Activated naive CD4-positive, alpha-beta T cell treated with anti-CD3 and anti-CD28 coated beads, Interleukin-2, amount 50 U/mL, for 24 hours (primary cell): ENCODE measurements at regions not wholly inside any gene's neighbourhood (a gene's known extent, or its start where the extent isn't known, plus 50 kb on each side); places are given as distances from the start of the nearest gene placed in this dataset.

Source experiments
- H3K27ac Mint-ChIP-seq: one replicate; pipeline ENCODE4 v1.8.0; 2021; ENCODE audit warnings: mild to moderate bottlenecking, mixed read lengths
- H3K27me3 Mint-ChIP-seq: one replicate; pipeline ENCODE4 v1.8.0; 2021; ENCODE audit warnings: mixed read lengths
- H3K36me3 Mint-ChIP-seq: one replicate; pipeline ENCODE4 v1.8.0; 2021; ENCODE audit warnings: mixed read lengths
- H3K4me1 Mint-ChIP-seq: one replicate; pipeline ENCODE4 v1.8.0; 2021; ENCODE audit warnings: mixed read lengths
- H3K4me3 Mint-ChIP-seq: one replicate; pipeline ENCODE4 v1.8.0; 2021; ENCODE audit warnings: mild to moderate bottlenecking, mixed read lengths
- H3K9me3 Mint-ChIP-seq: one replicate; pipeline ENCODE4 v1.8.0; 2021; ENCODE audit warnings: mixed read lengths

DNA sequence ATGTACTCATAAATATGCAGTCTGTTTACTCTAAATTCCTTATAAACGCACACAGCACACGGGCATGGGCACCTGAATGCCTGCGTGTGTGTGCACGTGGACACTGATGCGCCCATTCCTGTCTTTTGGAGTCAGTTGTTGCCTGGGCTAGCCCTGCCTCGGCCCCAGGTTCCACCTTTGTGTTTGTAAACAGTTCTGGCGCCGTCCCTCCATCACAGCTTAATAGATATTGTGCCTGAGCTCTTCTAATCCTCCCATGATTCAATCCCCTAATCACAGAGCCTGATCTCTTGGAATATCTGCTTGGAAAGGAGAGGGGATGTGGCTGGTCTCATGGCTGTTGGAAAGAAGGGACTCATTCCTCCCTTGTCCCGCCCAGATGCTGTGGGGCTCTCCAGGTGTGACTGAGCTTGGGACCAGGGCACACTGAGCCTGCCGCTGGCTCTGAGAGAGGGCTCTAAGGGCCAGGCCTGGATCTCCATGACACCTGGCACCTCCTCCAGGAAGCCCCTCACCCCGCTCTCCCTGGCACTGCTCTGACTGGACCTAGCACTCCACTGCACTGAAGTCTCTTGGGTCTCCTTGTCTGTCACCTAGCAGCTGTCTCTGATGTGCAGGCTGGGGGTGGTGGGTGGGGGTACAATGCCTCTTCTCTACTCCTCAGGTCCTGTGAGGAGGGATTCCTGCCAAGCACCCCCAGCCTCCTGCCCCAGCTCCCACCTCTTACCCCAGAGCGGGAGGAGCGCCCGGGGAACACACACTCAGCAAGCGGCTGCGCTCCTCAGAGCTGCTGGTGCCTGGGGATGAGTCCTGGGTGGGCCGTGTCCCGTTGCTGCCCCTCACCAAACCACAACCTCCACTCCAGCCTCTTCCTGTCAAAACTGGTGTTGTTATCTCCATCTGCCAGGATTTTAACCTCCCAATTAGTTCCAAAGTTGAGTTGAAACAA lies 181.3 kb downstream of the INHBB start:
- H3K36me3 Mint-ChIP-seq: no peaks in the 10 kb centered on the region
- H3K4me3 Mint-ChIP-seq: no peak overlapping the region
- H3K4me1 Mint-ChIP-seq: no peaks in the 10 kb centered on the region
- no peak overlapping the region for H3K27ac Mint-ChIP-seq
- H3K9me3 Mint-ChIP-seq: no peaks in the 10 kb centered on the region
- H3K27me3 Mint-ChIP-seq: peaks cover 1% of the 10 kb centered on the region

DNA sequence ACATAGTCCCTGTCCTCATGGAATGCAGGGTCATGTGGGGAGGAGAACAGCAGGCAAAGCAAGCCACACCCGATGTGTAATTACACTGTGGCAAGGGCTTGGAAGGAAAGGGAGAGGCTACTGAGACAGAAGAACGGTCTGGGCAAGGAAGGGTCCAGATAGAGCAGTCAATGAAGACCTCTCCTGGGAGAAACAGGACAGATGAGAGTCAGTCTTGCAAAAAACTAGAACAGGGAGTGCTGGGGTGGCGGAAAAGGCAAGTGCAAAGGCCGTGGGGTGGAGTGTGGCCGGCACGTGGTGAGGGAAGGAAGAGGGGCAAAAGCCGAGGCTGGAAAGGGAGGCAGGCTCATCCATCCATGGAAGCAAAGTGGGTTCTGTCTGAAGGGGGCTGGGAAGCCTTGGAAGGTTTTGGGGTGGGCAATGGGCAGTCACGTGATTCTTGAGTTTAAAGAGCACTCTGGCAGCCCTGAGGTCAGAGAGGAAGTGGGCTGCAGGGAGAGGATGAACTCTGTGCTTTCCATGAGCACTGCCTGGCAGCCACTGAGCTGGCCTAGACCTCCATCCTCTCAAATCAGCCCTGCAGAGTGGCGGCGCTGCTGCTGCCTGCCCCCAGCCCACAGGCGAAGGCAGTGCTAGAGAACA lies 182.2 kb downstream of the INHBB start:
- H3K27me3 Mint-ChIP-seq: peaks cover 1% of the 10 kb centered on the region
- no peaks in the 10 kb centered on the region for H3K4me1 Mint-ChIP-seq
- H3K36me3 Mint-ChIP-seq: no peaks in the 10 kb centered on the region
- no peak overlapping the region for H3K4me3 Mint-ChIP-seq
- no peaks in the 10 kb centered on the region for H3K9me3 Mint-ChIP-seq
- no peak overlapping the region for H3K27ac Mint-ChIP-seq

DNA sequence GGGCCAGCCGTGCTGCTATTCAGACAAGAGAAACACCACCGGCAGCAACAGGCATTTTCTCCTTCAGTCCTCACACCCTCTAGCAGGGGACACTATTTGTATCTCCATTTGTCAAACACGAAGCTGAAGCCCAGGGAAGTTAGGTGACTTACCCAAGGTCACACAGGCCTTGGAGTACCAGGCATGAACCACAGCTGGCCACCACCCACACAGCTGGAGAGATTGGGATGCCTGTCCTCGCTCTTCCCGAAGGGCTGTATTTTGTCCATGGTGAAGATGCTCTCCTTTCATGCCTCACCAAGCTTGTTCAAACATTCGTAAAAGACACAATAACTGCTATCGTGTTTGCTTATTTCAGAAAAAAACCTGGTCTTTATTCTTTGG lies 182.7 kb downstream of the INHBB start:
- no peak overlapping the region for H3K27ac Mint-ChIP-seq
- H3K27me3 Mint-ChIP-seq: peaks cover 1% of the 10 kb centered on the region

DNA sequence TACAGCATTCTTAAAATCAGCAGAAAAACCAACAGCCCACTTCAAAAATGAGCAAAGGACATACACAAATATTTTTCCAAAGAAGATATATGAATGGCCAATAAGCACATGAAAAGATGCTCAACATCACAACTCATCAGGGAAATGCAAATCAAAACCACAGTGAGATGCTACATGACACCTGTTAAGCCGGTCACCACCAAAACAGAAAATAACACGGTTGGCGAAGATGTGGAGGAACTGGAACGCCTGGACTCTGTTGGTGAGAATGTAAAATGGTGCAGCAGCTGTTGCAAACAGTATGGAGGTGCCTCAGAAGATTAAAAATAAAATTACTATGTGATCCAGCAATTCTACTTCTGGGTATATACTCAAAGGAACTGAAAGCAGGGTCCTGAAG lies 184.8 kb downstream of the INHBB start:
- Mint-ChIP-seq H3K4me3 (no peak overlapping the region), H3K27ac (no peak overlapping the region), H3K4me1 (no peaks in the 10 kb centered on the region), H3K36me3 (no peaks in the 10 kb centered on the region), H3K27me3 (peaks cover 1% of the 10 kb centered on the region), H3K9me3 (no peaks in the 10 kb centered on the region)

More for the DNA sequence above, 182.7 kb downstream of the INHBB start:
- Mint-ChIP-seq H3K4me1 (no peaks in the 10 kb centered on the region), H3K4me3 (no peak overlapping the region), H3K9me3 (no peaks in the 10 kb centered on the region), H3K36me3 (no peaks in the 10 kb centered on the region)

DNA sequence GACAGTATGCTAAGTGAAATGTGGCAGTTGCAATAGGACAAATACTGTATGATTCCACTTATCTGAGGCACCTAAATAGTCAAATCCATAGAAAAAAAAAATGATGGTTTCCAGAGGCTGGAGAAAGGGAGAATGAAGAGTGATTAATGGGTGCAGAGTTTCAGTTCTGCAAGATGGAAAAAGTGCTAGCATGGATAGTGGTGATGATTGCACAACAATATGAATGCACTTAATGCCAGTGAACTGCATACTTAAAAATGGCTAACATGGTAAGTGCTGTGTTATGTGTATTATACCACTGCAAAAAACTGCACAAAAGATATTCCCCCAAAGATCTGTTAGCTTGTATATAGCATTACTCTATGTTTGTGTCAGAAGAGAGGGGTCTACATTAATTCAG lies 185.4 kb downstream of the INHBB start:
- Mint-ChIP-seq H3K4me1 (no peaks in the 10 kb centered on the region), H3K27me3 (peaks cover 1% of the 10 kb centered on the region), H3K9me3 (no peaks in the 10 kb centered on the region), H3K36me3 (no peaks in the 10 kb centered on the region), H3K27ac (no peak overlapping the region), H3K4me3 (no peak overlapping the region)

DNA sequence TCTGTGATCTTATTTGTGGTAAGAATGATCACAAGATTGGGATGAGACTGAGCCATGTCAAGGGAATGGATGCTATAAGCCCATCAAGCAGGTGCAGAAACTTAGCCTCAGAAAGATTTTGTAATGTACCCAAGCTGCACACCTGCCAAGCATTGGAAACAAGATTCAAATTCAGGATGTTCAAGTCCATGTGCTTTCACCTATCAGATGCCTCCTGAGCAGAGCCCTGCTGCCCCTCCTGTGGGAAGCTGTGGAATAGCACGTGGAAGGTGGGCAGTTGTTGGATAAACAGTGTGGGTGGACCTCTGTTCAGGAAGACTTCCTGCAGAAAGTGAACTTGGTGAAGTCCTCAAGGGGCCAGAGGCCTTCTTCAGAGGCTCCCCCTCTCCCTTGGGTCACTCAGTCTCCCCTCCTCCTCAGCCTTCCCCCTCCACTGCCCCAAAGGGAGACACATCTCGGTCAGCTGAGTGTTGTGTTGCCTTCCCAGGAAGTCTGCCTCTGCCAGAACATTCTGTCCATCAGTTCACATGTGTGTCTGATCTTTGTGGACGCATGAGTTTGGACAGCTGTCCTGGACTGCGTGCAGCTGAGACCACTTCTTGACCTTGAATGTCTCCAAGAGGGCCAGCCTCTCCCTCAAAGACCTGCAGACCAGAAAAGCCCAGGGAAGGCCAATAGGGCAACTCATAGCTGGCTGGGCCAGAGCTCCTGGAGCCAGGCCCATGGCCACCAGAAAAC lies 186.1 kb downstream of the INHBB start:
- Mint-ChIP-seq H3K4me3 (no peak overlapping the region), H3K27ac (no peak overlapping the region)

DNA sequence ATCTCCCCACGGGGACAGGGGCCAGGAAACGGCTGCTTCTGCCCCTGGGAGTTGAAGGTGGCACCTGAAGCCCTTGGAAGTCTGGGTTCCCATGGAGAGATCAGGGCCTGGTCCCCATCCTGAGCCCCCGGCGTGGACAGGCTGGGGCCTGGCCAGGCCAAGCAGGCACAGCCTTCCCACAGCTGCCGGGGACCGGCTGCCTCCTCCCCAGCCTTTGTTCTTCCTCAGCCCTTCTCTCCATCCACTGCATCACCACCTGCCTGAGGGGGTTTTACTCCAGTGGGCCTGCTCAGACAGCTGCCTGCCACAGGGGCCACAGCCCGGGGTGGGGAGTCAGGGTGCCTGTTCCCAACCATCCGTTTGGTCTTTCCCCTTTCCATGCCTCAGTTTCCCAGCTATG lies 187.7 kb downstream of the INHBB start:
- no peaks in the 10 kb centered on the region for H3K36me3 Mint-ChIP-seq
- no peaks in the 10 kb centered on the region for H3K9me3 Mint-ChIP-seq
- no peak overlapping the region for H3K27ac Mint-ChIP-seq
- H3K4me1 Mint-ChIP-seq: no peaks in the 10 kb centered on the region
- no peak overlapping the region for H3K4me3 Mint-ChIP-seq
- no peaks in the 10 kb centered on the region for H3K27me3 Mint-ChIP-seq

More for the DNA sequence above, 186.1 kb downstream of the INHBB start:
- Mint-ChIP-seq H3K4me1 (no peaks in the 10 kb centered on the region), H3K27me3 (peaks cover 1% of the 10 kb centered on the region), H3K9me3 (no peaks in the 10 kb centered on the region), H3K36me3 (no peaks in the 10 kb centered on the region)

DNA sequence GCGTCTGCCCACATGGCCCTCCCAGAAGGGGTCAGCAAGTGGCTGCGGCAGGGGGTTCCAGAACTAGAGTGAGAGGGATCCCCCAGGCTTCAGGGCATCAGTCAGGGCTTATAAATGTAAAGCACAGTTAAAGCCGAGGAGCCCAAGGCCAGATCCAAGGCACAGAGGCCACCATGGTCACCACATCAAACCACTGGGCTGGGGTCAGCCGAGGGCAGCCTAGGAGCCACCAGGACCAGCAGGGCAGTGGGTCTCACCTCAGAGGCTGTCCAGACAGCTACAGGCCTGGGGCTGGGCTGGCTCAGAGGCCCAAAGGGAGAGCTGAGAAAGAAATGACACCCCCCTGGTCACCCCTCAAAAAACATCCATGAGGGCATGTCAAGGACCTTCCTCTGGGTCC lies 188.5 kb downstream of the INHBB start:
- Mint-ChIP-seq H3K9me3 (no peaks in the 10 kb centered on the region), H3K36me3 (no peaks in the 10 kb centered on the region), H3K4me3 (no peak overlapping the region), H3K4me1 (no peaks in the 10 kb centered on the region), H3K27me3 (no peaks in the 10 kb centered on the region), H3K27ac (no peak overlapping the region)

DNA sequence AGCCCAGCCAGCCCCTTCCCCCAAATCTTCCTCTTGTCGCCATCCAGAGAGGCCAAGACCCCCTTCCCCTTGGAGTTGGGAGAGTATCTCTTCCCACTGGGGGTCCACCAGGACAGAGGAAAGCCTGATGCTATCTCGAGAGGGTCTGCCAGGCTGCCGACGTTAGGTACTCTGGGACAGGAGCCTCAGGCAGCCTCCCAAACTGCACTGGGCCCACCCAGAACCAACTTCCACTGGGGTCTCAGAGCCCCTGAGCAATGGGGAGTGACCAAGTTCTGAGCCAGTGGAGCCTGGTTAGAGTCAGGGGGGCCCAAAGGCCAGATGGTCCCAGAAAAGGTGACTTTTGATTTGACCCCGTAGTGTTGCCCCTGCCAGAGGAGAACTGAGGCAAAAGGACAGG lies 189.1 kb downstream of the INHBB start:
- no peaks in the 10 kb centered on the region for H3K4me1 Mint-ChIP-seq
- H3K4me3 Mint-ChIP-seq: no peak overlapping the region
- H3K27me3 Mint-ChIP-seq: no peaks in the 10 kb centered on the region
- no peak overlapping the region for H3K27ac Mint-ChIP-seq
- H3K9me3 Mint-ChIP-seq: no peaks in the 10 kb centered on the region
- no peaks in the 10 kb centered on the region for H3K36me3 Mint-ChIP-seq

DNA sequence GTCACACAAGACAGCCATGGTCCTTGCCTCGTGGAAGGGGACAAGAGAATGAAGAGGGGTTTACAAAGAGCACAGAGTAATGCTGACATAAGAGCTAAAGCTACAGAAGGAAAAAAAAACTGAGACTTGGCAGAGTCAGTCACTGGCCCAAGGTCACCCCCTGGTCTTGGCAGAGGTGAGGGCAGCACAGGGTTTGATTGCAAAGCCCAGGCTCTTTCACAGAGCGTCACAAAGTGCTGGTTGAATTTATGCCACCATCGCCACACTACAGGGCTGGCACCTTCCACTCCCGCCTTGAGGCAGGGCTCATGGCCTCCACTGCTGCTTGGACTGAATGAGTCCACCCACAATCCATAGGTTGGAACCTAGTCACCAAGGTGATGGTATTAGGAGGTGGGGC lies 190.2 kb downstream of the INHBB start:
- no peak overlapping the region for H3K27ac Mint-ChIP-seq
- H3K36me3 Mint-ChIP-seq: no peaks in the 10 kb centered on the region
- no peaks in the 10 kb centered on the region for H3K27me3 Mint-ChIP-seq
- H3K4me3 Mint-ChIP-seq: no peak overlapping the region
- H3K4me1 Mint-ChIP-seq: no peaks in the 10 kb centered on the region
- no peaks in the 10 kb centered on the region for H3K9me3 Mint-ChIP-seq

DNA sequence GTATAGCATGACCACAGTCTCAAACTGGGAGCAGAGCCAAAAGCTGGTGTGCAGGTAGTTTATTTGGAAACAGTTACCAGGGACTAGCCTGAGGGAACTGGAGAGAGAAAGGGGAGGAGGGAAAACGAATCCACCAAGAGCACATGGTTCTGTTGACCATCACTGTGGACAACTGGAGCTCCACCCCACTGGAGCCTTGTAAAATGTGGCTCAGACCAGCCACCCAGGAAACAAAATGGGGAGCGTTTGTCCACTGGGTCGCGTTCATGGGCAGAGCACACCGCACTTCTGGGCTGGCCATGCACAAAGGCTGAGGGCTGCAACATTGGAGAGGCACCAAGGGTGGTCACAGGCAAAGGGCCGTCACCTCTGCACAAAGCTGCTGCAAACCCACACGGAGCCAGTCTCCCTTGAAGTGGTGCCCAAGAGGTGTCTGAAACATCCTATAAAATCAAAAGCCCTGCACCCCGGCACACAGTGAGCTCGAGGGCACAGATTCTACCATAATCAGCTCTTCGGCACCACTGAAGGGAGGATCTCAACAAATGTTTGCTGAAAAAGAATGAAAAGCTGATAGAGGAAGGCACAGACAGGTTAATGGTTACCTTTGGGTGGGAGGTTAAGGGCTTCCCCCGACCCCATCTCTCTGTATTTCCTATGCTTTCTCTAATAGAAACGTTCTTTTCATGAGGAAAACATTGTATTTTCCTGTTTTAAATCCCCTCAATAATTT lies 192.9 kb downstream of the INHBB start:
- Mint-ChIP-seq H3K27me3 (no peaks in the 10 kb centered on the region), H3K4me3 (no peak overlapping the region), H3K27ac (no peak overlapping the region), H3K36me3 (no peaks in the 10 kb centered on the region), H3K4me1 (no peaks in the 10 kb centered on the region), H3K9me3 (no peaks in the 10 kb centered on the region)

DNA sequence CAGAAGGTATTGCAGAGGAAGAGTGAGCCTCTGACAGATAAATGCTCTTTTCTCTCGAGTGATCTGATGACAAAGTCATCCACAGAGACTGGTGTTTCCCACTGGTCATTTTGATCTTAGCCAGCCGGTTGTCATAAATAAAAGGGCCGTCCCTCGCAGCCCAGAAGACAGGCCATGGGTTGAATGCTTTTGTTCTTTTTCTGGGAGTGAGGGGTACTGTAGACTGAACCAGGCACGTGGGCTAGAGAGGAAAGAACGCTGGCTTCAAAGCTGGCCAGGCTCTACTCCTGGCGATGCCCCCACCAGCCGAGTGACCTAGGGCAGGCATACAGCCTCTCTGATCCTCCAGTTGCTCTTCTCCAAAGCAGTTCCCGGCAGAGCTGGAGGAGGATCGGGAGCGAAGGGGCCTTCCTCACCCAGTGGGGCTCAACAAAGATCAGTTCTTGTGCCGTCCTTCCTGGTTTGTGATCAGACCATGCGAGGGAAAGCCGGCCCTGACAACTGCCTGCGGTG lies 193.5 kb downstream of the INHBB start:
- no peak overlapping the region for H3K4me3 Mint-ChIP-seq
- no peaks in the 10 kb centered on the region for H3K9me3 Mint-ChIP-seq
- H3K4me1 Mint-ChIP-seq: no peaks in the 10 kb centered on the region
- H3K36me3 Mint-ChIP-seq: no peaks in the 10 kb centered on the region
- no peak overlapping the region for H3K27ac Mint-ChIP-seq
- H3K27me3 Mint-ChIP-seq: no peaks in the 10 kb centered on the region

DNA sequence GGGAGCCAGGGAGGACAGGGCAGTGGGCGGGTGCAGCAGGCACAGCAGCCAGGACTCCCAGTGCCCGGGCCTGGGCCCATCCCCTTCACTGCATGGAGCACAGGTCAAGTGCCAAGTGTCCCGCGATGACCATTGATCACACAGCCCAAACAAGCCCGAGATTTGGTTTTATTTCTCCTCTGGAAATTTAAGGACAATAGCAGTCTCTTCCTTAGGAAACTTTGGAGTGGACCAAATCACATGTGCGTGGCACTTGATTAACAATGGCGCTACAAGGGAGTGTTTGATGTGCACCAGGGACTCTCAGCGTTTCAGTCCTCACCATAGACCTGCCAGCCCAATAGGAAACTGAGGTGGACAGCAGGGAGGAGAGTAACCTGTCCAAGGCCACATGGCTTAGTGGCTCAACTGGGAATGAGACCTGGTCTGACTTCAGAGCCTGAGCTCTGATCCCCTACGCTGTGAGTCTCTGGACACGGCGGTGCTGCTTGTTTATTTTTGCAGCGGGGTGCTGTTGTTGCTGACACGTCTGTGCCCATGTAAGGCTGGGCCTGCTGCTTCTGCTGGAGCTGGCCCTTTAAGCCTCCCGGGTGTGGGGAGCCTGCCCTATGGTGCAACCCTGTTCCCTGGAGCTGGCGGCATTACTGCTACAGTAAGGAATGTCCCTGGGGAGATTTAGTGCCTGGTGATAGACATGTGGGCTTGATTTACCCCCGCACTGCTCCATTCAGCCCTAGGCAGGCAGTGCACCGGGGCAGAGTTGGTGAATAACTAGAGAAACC lies 194.2 kb downstream of the INHBB start:
- H3K27ac Mint-ChIP-seq: no peak overlapping the region
- H3K36me3 Mint-ChIP-seq: no peaks in the 10 kb centered on the region
- H3K4me1 Mint-ChIP-seq: no peaks in the 10 kb centered on the region
- H3K9me3 Mint-ChIP-seq: no peaks in the 10 kb centered on the region
- no peaks in the 10 kb centered on the region for H3K27me3 Mint-ChIP-seq
- H3K4me3 Mint-ChIP-seq: no peak overlapping the region

DNA sequence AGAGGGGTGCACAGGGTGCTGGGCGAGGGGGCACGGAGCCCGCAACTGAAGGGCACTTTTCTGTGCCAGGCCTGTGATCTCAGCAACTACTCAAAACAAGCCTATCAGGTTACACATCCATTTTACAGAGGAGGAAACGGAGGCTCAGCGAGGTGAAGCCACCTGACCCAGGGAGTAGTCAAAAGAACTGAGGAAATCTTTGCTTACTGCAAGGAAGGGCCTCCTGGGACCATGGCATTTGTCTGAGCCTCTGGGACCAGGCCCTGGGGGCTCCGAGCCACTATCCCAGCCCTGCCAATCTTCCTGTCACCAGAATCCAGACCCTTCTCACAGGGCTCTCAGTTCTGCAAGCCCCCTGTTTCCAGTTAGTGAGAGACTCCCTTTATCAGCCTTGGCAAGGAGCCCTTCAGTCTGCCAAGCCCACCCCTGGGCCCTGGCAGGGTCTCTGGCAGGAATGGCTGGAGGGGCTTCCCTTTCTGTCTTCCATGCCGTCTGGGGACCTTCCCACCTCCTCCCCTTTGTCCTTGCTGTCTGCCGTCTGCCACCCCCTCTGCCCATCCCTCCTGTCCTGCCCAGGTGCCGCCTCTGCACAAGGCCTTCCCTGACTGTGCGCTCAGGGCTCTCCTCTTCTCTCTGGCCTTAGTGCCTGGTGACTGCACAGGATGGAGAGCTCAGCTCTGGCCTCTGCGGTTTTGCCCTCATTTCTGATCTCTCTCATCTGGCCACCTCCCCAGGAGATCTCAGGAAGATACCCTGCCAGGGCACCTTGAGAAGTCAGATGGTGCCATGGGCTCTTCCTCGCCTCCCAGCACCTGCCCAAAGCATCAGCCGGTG lies 194.7 kb upstream of the GLI2 start:
- H3K27me3 Mint-ChIP-seq: no peaks in the 10 kb centered on the region
- no peaks in the 10 kb centered on the region for H3K36me3 Mint-ChIP-seq
- H3K9me3 Mint-ChIP-seq: no peaks in the 10 kb centered on the region
- no peak overlapping the region for H3K4me3 Mint-ChIP-seq
- no peak overlapping the region for H3K27ac Mint-ChIP-seq
- no peaks in the 10 kb centered on the region for H3K4me1 Mint-ChIP-seq
